ENCODE measurements at regions not wholly inside any gene's neighbourhood (a gene's known extent, or its start where the extent isn't known, plus 50 kb on each side); places are given as distances from the start of the nearest gene placed in this dataset.

GRCh38 chr13:95485045-95485517 lies 67.4 kb upstream of the CLDN10 start (continued):
- TF ChIP-seq GMEB1 (CRISPR knock-in tag; IDR thresholded peaks at IDR 0.05) = no peak
- no peak for TF ChIP-seq COPS2 (conservative IDR thresholded peaks at IDR 0.05)
- no peak for TF ChIP-seq ERF (CRISPR knock-in tag; IDR thresholded peaks at IDR 0.05)
- TF ChIP-seq ZNF263 (CRISPR knock-in tag; IDR thresholded peaks at IDR 0.05; ENCODE audit: borderline replicate concordance) = no peak
- no peak for TF ChIP-seq ETV5 (CRISPR knock-in tag; IDR thresholded peaks at IDR 0.05; ENCODE audit: low read depth)
- TF ChIP-seq ZNF311 (CRISPR knock-in tag; IDR thresholded peaks at IDR 0.05) = no peak
- no peak for TF ChIP-seq ZNF57 (CRISPR knock-in tag; IDR thresholded peaks at IDR 0.05)
- TF ChIP-seq ZNF124 (CRISPR knock-in tag; IDR thresholded peaks at IDR 0.05) = no peak
- no peak for TF ChIP-seq SMAD3 (CRISPR knock-in tag; conservative IDR thresholded peaks at IDR 0.05)
- peak; percentile 65; the same call in 1 of the 2 replicates for TF ChIP-seq CC2D1A (IDR thresholded peaks at IDR 0.05)
- no peak for TF ChIP-seq MTA1 (IDR thresholded peaks at IDR 0.05; ENCODE audit: borderline replicate concordance)
- TF ChIP-seq, protein P1, sequence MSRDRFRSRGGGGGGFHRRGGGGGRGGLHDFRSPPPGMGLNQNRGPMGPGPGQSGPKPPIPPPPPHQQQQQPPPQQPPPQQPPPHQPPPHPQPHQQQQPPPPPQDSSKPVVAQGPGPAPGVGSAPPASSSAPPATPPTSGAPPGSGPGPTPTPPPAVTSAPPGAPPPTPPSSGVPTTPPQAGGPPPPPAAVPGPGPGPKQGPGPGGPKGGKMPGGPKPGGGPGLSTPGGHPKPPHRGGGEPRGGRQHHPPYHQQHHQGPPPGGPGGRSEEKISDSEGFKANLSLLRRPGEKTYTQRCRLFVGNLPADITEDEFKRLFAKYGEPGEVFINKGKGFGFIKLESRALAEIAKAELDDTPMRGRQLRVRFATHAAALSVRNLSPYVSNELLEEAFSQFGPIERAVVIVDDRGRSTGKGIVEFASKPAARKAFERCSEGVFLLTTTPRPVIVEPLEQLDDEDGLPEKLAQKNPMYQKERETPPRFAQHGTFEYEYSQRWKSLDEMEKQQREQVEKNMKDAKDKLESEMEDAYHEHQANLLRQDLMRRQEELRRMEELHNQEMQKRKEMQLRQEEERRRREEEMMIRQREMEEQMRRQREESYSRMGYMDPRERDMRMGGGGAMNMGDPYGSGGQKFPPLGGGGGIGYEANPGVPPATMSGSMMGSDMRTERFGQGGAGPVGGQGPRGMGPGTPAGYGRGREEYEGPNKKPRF (IDR thresholded peaks at IDR 0.05; ENCODE audit: low read depth, low read length) = no peak
- TF ChIP-seq ZC3H4 (CRISPR knock-in tag; IDR thresholded peaks at IDR 0.05; ENCODE audit: borderline replicate concordance) = no peak
- TF ChIP-seq SRSF9 (IDR thresholded peaks at IDR 0.05; ENCODE audit: borderline replicate concordance, low read depth, low read length) = no peak
- TF ChIP-seq ZFP36 (IDR thresholded peaks at IDR 0.05; ENCODE audit: low read depth, low read length, partially characterized antibody) = no peak
- no peak for TF ChIP-seq ZNF551 (CRISPR knock-in tag; IDR thresholded peaks at IDR 0.05)
- TF ChIP-seq ZNF444 (CRISPR knock-in tag; IDR thresholded peaks at IDR 0.05) = no peak
- TF ChIP-seq, protein P2, sequence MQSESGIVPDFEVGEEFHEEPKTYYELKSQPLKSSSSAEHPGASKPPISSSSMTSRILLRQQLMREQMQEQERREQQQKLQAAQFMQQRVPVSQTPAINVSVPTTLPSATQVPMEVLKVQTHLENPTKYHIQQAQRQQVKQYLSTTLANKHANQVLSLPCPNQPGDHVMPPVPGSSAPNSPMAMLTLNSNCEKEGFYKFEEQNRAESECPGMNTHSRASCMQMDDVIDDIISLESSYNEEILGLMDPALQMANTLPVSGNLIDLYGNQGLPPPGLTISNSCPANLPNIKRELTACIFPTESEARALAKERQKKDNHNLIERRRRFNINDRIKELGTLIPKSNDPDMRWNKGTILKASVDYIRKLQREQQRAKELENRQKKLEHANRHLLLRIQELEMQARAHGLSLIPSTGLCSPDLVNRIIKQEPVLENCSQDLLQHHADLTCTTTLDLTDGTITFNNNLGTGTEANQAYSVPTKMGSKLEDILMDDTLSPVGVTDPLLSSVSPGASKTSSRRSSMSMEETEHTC (IDR thresholded peaks at IDR 0.05) = no peak
- no peak for TF ChIP-seq CCAR2 (IDR thresholded peaks at IDR 0.05; ENCODE audit: low read depth, low read length)
- no peak for TF ChIP-seq CAMTA2 (CRISPR knock-in tag; conservative IDR thresholded peaks at IDR 0.05)
- peak; percentile 91 to 92 for TF ChIP-seq RCOR1 (IDR thresholded peaks at IDR 0.05; ENCODE audit: borderline replicate concordance in 1 of 2, low read depth in 2 of 2, low read length in 2 of 2)
- TF ChIP-seq HCFC1 (IDR thresholded peaks at IDR 0.05; ENCODE audit: low read depth, low read length) = no peak
